KBM-7 (cell line): ENCODE measurements at regions not wholly inside any gene's neighbourhood (a gene's known extent, or its start where the extent isn't known, plus 50 kb on each side); places are given as distances from the start of the nearest gene placed in this dataset.
"Not testable (repeated sequence)": the region's sequence is repeated elsewhere in the genome, so short reads cannot be mapped to it uniquely, and the experiment has no call there.

Experiments
- DNase-seq: peaks from one replicate; pipeline ENCODE4 v3.0.0-alpha.2; 2015
- in situ Hi-C: fragments of 300-500 bp; cut with MboI; formaldehyde crosslinking; loops from 2 replicates; pipeline ENCODE4 v1.14.3; 2020; ENCODE audit warnings: low sequenced_read_pairs, low pct_unique_long_range_greater_than_20kb, mixed read lengths

- DNase-seq, in situ Hi-C loops: not testable (repeated sequence)
Measured at GRCh38 chr5:162696272-162696671, 628.7 kb downstream of the GABRG2 start.

DNA sequence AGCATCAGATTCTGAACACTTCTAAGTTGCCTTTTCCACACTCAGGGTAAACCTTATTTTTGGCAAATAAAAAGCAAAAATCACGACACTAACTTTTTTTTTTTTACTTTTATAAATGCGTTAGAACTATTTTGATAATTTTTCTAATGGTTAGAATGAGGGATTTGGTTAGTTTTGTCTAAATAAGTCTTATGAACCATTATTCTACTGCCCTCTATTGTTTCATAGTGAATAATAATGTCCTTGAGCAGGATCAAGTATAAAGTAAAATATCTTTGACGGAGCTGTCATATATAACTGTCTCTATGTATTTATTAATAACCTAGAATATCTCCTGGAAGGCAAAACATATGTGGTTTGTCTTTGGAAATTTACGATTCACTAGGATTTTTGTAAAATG is 631.8 kb downstream of the GABRG2 start:
- no peak for DNase-seq
- in situ Hi-C loops, result no loop called here

DNA sequence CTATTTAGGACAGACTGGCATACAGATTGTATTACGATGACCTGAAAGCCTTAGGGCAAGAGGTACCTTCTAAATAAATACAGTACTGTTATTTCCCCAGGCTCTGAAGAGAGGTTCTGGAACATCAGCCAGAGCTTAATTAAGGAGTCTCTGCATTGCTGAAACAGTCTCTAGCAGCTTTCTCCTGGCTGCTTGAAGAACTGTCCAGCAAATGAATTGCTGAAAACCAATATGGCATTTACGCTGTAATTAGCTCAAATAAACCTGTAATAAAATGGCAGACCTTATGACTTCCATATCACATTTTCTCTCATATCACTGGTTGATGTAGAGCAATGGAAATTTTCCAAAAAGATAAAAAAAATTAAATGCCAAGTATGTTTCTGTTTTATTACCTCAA is 636.3 kb downstream of the GABRG2 start:
- DNase-seq, result no peak

DNA sequence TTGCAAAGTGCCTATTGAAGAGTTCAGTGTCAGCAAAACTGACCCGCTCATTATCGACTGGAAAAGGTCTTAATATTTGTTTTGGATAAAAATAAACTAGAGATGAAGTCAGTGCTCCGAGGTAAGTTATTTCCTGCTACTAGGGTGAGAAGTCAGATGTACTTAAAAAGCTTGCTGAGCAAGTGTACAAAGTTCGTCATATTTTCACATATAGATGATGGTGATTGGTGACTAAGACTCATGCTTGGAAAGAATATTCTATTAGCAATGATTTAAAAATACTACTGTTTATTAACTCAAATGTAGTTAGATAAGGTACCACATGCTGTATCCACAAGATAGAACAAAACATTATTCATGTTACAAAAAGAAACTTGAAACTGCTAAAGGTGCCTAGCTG is 643.7 kb downstream of the GABRG2 start:
- no peak for DNase-seq
- in situ Hi-C loops, result no loop called here

More for the DNA sequence above, 636.3 kb downstream of the GABRG2 start:
- in situ Hi-C loops, result no loop called here

- no peak for DNase-seq
- in situ Hi-C loops, result no loop called here
Measured at GRCh38 chr5:162719720-162720119, 652.1 kb downstream of the GABRG2 start.

DNA sequence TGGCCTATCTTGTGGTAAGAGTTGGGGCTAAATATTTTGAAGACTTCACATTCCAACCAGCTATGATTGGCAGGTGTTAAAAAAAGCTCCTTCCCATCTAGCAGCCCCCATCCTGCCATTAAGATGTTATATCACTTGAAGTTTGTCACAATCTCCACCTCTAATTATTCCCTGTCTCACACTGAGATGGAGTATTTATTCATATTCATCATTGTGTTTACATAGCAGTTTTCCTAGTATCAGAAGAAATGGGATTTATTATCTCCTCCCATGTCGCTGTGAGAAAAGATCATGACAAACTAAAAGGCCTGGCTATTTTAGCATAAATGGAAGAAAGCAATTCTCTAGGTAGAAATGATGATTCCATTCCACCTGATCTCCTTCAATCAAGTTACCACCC is 653.6 kb downstream of the GABRG2 start:
- in situ Hi-C loops, result no loop called here
- DNase-seq, result no peak

DNA sequence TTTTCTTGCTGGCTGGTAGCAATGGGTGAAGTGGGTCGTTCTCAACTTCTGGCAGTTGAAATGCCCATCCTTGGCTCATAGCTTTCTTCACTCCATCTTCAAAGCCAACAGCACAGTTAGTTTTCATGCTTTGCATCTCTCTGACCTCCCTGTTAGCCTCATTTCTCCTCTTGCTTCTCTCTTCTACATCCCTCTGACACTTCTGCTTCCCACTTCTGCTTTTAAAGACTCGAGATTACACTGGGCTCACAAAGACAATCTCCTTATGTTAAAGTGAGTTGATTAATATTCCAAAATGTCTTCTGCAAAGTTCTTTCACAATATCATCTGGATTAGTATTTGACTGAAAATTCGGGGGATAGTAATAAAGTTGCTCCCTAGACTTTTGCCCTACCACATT is 684.8 kb upstream of the CCNG1 start:
- in situ Hi-C loops, result no loop called here
- no peak for DNase-seq

- DNase-seq, result no peak
- in situ Hi-C loops, result no loop called here
Measured at GRCh38 chr5:162762119-162762518, 675.3 kb upstream of the CCNG1 start.

DNA sequence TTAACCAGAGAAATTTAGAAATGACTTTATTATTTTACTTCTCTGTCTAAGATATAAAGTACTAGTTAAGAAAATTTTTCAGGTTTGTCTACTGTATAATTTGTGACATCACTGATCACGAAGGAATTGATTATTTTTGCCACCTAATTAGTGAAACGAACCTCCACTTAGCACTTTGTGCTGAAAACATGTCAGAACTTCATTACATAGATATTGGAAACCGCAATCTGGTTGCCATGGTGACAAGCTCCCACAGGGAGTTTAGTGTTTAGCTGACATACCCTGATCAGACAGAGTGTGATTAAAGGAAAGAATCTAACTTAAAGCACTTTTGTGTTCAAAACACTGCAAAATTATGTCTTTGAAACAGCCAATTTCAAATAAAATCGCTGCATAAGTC is 668.4 kb upstream of the CCNG1 start:
- in situ Hi-C loops, result no loop called here

GRCh38 chr5:162785673-162786072 is 651.7 kb upstream of the CCNG1 start:
- DNase-seq, result no peak
- in situ Hi-C loops, result no loop called here

More for the DNA sequence above, 668.4 kb upstream of the CCNG1 start:
- DNase-seq, result no peak

- DNase-seq, result no peak
- in situ Hi-C loops, result no loop called here
Measured at GRCh38 chr5:162786234-162786633, 651.2 kb upstream of the CCNG1 start.

GRCh38 chr5:162796507-162796906 is 640.9 kb upstream of the CCNG1 start:
- in situ Hi-C loops, result no loop called here
- no peak for DNase-seq

DNA sequence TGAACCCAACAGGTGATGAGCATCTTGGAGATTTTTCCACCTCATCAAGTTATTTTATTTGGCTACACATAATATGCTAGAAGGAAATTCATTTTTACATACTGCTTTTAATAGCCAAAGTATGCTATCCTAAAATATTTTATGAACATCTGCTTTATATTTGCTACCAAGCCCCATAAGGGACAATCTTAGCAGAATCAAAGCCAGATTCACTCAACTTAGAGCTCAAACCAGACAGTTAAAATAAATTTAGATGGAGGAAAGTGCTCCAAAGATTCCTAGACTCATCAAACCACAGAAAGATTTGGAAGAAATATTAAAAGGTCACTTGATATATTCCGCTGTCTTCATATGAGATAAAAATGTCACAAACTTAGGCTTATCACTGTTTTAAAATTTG is 637.1 kb upstream of the CCNG1 start:
- in situ Hi-C loops, result no loop called here
- DNase-seq, result no peak

DNA sequence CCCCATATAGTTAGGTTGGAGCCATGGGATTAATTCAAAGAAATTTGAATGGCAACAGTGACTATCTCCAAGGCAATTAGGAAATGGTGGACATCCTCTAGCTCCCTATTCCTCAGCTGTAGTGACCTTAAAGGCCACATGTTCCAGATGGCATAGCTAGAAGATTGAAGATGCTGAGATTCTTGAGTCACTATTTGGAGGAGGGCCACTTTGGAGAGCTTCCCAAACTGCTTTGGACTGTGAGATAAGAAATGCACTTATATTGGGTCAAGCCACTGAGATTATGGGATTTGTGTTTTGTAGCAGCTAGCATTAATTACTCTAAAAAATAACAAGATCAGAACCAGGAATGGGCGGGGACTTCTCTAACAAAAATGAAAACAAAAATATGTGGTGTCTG is 636.2 kb upstream of the CCNG1 start:
- no peak for DNase-seq
- in situ Hi-C loops, result no loop called here

GRCh38 chr5:162806195-162806594 is 631.2 kb upstream of the CCNG1 start:
- in situ Hi-C loops, result no loop called here
- no peak for DNase-seq

DNA sequence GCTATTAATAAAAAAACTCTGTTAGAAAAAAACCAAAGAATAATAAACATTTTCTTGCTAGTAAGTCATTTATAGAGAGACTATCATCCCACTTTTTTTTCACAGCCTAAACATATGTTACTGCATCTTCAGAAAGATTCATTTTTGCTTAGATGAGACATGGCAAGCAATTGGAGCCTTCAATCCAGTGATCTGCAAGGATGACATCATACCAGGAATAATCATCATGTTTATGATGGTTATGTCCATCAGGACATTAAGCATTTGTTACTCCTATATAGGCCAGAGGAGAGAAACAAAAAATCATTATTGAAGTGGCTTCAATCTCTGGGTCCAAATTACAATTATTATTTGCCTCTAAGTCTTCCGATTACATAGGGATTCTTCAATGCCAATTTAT is 626.3 kb upstream of the CCNG1 start:
- no peak for DNase-seq
- in situ Hi-C loops, result no loop called here

DNA sequence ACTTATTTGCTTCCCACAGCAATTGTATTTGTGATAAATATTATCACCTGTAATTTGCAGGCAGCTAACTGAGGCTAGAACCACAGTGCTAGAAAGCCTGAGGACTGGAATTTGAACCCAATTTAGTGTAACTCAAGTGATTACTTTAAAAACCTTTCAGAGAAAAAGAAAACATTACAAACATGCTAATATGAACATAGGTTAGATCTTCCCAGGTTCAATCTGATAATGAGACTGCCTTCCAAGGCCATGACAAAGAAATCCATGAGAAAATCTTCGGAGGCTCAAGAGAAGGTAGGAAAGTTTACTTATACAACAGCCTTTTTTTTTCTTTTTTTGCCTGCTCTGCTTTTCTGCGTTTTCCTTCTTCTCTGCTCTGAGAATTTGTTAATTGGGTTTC is 620.6 kb upstream of the CCNG1 start:
- in situ Hi-C loops, result no loop called here

DNA sequence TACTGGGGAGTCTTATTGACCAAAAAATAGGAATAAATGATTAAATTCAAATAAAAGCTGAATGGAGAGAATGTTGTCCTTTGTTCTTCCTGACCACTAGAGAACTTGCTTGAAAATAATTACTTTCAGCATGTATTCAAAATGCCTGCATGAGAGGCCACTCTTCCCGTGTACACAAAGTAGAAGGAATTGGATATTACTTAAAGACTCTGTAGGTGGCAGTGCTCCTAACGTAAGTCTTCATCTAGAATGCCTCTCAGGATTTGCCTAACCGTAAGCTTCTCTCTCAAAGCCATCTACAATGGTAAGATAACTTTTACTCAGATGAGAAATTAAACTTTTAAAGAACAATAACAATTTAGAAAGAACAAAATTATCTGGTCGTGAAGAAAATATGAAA is 620.0 kb upstream of the CCNG1 start:
- DNase-seq, result no peak

More for the DNA sequence above, 620.6 kb upstream of the CCNG1 start:
- no peak for DNase-seq

DNA sequence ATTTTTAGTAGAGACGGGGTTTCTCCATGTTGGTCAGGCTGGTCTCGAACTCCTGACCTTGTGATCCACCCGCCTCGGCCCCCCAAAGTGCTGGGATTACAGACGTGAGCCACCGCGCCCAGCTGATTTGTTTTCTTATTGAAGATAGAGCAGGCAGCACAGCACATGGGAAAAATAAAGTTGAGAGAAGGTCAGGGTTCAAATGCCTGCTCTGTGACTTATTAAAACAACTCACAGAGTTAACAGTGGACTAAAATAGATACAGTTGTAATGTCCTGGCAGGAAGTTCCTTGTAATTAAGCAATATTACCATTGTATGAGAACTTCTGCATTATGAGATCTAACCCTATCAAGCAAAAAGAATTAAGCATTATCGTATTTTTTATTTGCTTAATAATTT is 615.7 kb upstream of the CCNG1 start:
- DNase-seq, in situ Hi-C loops: not testable (repeated sequence)

More for the DNA sequence above, 620.0 kb upstream of the CCNG1 start:
- in situ Hi-C loops, result no loop called here

DNA sequence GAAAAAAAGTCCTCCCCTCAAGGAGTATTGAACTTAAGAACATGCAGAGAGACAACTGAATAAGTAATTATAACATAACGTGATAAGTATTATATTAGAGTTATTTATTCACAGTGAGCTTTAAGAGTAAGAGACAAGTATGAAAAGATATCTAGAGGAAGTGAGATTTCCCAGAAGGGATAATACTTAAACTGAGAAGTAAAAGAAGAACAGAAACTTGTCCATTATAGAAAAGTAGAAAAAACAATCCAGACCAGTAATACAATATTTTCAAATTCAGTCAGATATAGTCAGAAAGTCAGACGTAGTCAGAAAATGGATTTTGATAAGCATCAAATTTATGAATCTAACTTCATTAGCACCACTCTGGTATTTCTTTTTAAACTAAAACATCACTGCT is 613.0 kb upstream of the CCNG1 start:
- DNase-seq, result no peak
- in situ Hi-C loops, result no loop called here

DNA sequence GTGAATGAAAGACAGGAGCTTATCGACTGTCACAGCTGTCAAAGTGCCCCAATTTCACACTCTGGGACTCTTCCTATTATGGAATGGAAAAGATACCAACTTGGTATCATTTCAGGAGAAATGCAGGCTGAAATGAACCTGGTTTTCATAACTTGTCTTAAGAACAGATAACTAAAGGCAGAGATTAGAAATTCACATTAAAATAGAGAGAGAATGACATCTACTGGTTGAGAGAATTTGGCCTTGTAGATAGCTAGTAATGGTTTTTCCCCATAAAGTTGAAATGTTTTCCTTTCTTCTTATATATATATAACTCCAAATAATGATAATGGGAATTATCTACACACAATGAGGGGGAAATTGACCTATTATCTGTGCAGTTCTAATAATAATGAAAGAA is 600.2 kb upstream of the CCNG1 start:
- in situ Hi-C loops, result no loop called here
- DNase-seq, result no peak

DNA sequence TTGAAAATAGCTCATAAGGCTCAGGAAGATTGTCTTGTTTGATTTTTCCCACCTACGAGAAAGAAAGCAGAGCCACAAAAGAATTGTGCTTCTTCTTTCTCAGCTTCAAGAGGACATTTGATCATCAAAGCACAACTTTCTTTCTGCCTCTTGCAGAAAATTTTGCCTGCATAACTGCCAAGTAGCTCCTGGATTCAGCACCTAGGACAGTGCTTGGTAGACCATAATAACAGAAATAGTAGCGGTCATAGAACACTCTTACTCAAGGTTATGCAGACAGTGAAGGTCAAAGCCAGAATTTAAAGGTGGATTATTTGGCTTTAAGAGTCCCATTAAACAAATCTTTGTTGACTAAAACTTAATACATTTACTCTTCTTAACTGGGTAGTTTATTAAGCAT is 594.7 kb upstream of the CCNG1 start:
- DNase-seq, result no peak

More for the DNA sequence above, 594.7 kb upstream of the CCNG1 start:
- in situ Hi-C loops, result no loop called here
